Lower leg skin (tissue), 3 donors: ENCODE measurements at regions not wholly inside any gene's neighbourhood (a gene's known extent, or its start where the extent isn't known, plus 50 kb on each side); places are given as distances from the start of the nearest gene placed in this dataset.

Experiments used
- CTCF ChIP-seq, 3 donors: fragments of 450-650 bp; IDR thresholded peaks; one replicate each; pipeline ENCODE4 v1.5.1; 2016; ENCODE audit warnings: antibody characterized with exemption in 3 of 3, mild to moderate bottlenecking in 3 of 3, moderate library complexity in 2 of 3
- POLR2A ChIP-seq, 2 donors: fragments of 450-650 bp; IDR thresholded peaks; one replicate each; pipeline ENCODE4 v1.6.1; 2016 to 2017; ENCODE audit warnings: antibody characterized with exemption in 2 of 2, mild to moderate bottlenecking in 1 of 2, moderate library complexity in 1 of 2

- TF ChIP-seq CTCF (IDR thresholded peaks at IDR 0.05), result no peak
- TF ChIP-seq POLR2A (IDR thresholded peaks at IDR 0.05), result no peak
Measured at GRCh38 chr2:70362661-70363060, 60.8 kb upstream of the FAM136A start.
